Body of pancreas (tissue), 4 donors: ENCODE measurements at regions not wholly inside any gene's neighbourhood (a gene's known extent, or its start where the extent isn't known, plus 50 kb on each side); places are given as distances from the start of the nearest gene placed in this dataset.

Experiments
- CTCF ChIP-seq, 7 experiments: fragments of 450-650 bp in 4 of 7; fragments of 200-600 bp in 3 of 7; sonication (generic) in 3 of 7; IDR thresholded peaks; one replicate each; pipeline ENCODE4 v1.5.1; 2016 to 2019; ENCODE audit warnings: antibody characterized with exemption in 7 of 7
- POLR2A ChIP-seq, 3 donors: fragments of 450-650 bp; IDR thresholded peaks; one replicate each; pipeline ENCODE4 v1.6.1; 2016; ENCODE audit warnings: antibody characterized with exemption in 3 of 3, mild to moderate bottlenecking in 2 of 3

DNA sequence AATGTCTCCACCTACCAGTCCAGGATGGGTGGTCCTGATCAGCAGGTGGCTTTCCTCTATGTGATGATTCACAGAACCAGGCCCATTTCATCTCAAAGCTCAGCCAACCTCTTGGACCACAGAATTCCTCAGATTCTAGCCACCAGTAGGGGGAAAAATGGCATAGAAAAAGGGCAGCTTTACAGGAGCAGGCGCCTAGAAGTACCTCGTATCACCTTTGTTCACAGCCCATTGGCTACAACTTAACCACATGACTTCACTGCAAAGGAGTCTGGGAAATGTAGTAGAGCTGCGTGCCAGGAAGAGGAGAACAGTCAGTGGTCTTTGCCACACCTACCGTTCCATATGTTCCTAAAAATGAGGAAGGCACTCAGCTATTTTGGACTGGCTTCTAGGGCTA lies 62.8 kb upstream of the DTNA start:
- TF ChIP-seq CTCF (IDR thresholded peaks at IDR 0.05) (no peak), POLR2A (IDR thresholded peaks at IDR 0.05) (no peak)
